Smooth muscle cell (in vitro differentiated cells): ENCODE measurements at regions not wholly inside any gene's neighbourhood (a gene's known extent, or its start where the extent isn't known, plus 50 kb on each side); places are given as distances from the start of the nearest gene placed in this dataset.

Source experiments
- DNase-seq: peaks from one replicate; lab custom pipeline; 2025; ENCODE audit not compliant: unreplicated experiment; lab: John Stamatoyannopoulos, UW
- H2AFZ ChIP-seq: fragments of 200-600 bp; sonication (generic); 2 replicates; pipeline ENCODE4 v1.6.0; 2016; ENCODE audit warnings: antibody characterized with exemption, low read depth, mild to moderate bottlenecking
- H3F3A ChIP-seq: fragments of 200-600 bp; sonication (generic); 2 replicates; pipeline ENCODE4 v1.6.0; 2017; ENCODE audit warnings: antibody characterized with exemption, low read depth
- H3K27ac ChIP-seq: fragments of 200-600 bp; sonication (generic); 2 replicates; pipeline ENCODE4 v1.5.1; 2016; ENCODE audit warnings: low read depth, mild to moderate bottlenecking
- H3K27me3 ChIP-seq: fragments of 200-600 bp; sonication (generic); 2 replicates; pipeline ENCODE4 v1.6.1; 2016; ENCODE audit warnings: low read depth, mild to moderate bottlenecking
- H3K36me3 ChIP-seq: fragments of 200-600 bp; sonication (generic); 2 replicates; pipeline ENCODE4 v1.5.1; 2016; ENCODE audit warnings: low read depth
- H3K4me1 ChIP-seq: fragments of 200-600 bp; sonication (generic); 2 replicates; pipeline ENCODE4 v1.5.1; 2016; ENCODE audit warnings: low read depth
- H3K4me2 ChIP-seq: fragments of 200-600 bp; sonication (generic); 2 replicates; pipeline ENCODE4 v1.6.0; 2016; ENCODE audit warnings: mild to moderate bottlenecking
- H3K4me3 ChIP-seq: fragments of 200-600 bp; sonication (generic); 2 replicates; pipeline ENCODE4 v1.5.1; 2016; ENCODE audit warnings: mild to moderate bottlenecking
- H3K79me2 ChIP-seq: fragments of 200-600 bp; sonication (generic); 2 replicates; pipeline ENCODE4 v1.6.0; 2016; ENCODE audit warnings: low read depth, mild to moderate bottlenecking
- H3K9ac ChIP-seq: fragments of 200-600 bp; sonication (generic); 2 replicates; pipeline ENCODE4 v1.6.0; 2016; ENCODE audit warnings: low read depth
- H3K9me3 ChIP-seq: fragments of 200-600 bp; sonication (generic); replicated peaks from 2 replicates; pipeline ENCODE4 v1.5.1; 2016; ENCODE audit warnings: low read depth
- H4K20me1 ChIP-seq: fragments of 200-600 bp; sonication (generic); 2 replicates; pipeline ENCODE4 v1.6.0; 2016; ENCODE audit warnings: low read depth
- CTCF ChIP-seq: fragments of 200-600 bp; sonication (generic); IDR thresholded peaks from 2 replicates; pipeline ENCODE4 v1.5.1; 2017; ENCODE audit warnings: borderline replicate concordance, mild to moderate bottlenecking, antibody characterized with exemption; ENCODE audit not compliant: insufficient read depth, poor library complexity, severe bottlenecking
- WGBS: methylation state at CpG from one replicate; pipeline ENCODE4 v1.1.7; 2016; ENCODE audit warnings: low lambda C conversion rate; 5-methylcytosine and 5-hydroxymethylcytosine counted together

GRCh38 chr3:25938566-25939325 is 148.9 kb downstream of the OXSM start:
- no peak overlapping the region for H2AFZ ChIP-seq
- no peaks in the 10 kb centered on the region for H3K9me3 ChIP-seq
- H3K4me2 ChIP-seq, result no peak overlapping the region
- no peaks in the 10 kb centered on the region for H4K20me1 ChIP-seq
- H3K27me3 ChIP-seq, result no peaks in the 10 kb centered on the region
- no peak for TF ChIP-seq CTCF
- no peaks in the 10 kb centered on the region for H3K79me2 ChIP-seq
- 88% methylated on average over 2 of the region's 2 CpGs for WGBS
- DNase-seq, result no peak
- H3K36me3 ChIP-seq, result no peaks in the 10 kb centered on the region
- no peak overlapping the region for H3K27ac ChIP-seq
- H3K4me1 ChIP-seq, result no peaks in the 10 kb centered on the region
- no peaks in the 10 kb centered on the region for H3F3A ChIP-seq
- no peak overlapping the region for H3K9ac ChIP-seq
- H3K4me3 ChIP-seq, result no peak overlapping the region

GRCh38 chr3:25940935-25941334 is 151.0 kb downstream of the OXSM start:
- Histone ChIP-seq H3K4me2 (no peak overlapping the region), H3K27me3 (no peaks in the 10 kb centered on the region), H3K4me3 (no peak overlapping the region), H2AFZ (no peak overlapping the region), H3K9me3 (no peaks in the 10 kb centered on the region), H4K20me1 (no peaks in the 10 kb centered on the region), H3K9ac (no peak overlapping the region), H3K4me1 (no peaks in the 10 kb centered on the region), H3K36me3 (no peaks in the 10 kb centered on the region), H3K79me2 (no peaks in the 10 kb centered on the region), H3F3A (no peaks in the 10 kb centered on the region), H3K27ac (no peak overlapping the region)
- TF ChIP-seq CTCF, result no peak
- no peak for DNase-seq
- WGBS, result 88% methylated on average over 2 of the region's 2 CpGs

- Histone ChIP-seq H3K9me3 (no peaks in the 10 kb centered on the region), H3F3A (no peaks in the 10 kb centered on the region), H3K36me3 (no peaks in the 10 kb centered on the region), H3K27ac (no peak overlapping the region), H4K20me1 (no peaks in the 10 kb centered on the region), H3K27me3 (no peaks in the 10 kb centered on the region), H3K4me2 (no peak overlapping the region), H2AFZ (no peak overlapping the region), H3K79me2 (no peaks in the 10 kb centered on the region), H3K4me1 (no peaks in the 10 kb centered on the region), H3K9ac (no peak overlapping the region), H3K4me3 (no peak overlapping the region)
- TF ChIP-seq CTCF, result no peak
- 92% methylated on average over 5 of the region's 5 CpGs for WGBS
- DNase-seq, result no peak
These were observed 154.4 kb downstream of the OXSM start for GRCh38 chr3:25944329-25944728.

GRCh38 chr3:25945366-25945765 is 155.5 kb downstream of the OXSM start:
- Histone ChIP-seq H3K4me3 (no peak overlapping the region), H3K27me3 (no peaks in the 10 kb centered on the region), H3K36me3 (no peaks in the 10 kb centered on the region), H3K4me1 (no peaks in the 10 kb centered on the region), H4K20me1 (no peaks in the 10 kb centered on the region), H3K9me3 (no peaks in the 10 kb centered on the region), H3K9ac (no peak overlapping the region), H3K4me2 (no peak overlapping the region), H2AFZ (no peak overlapping the region), H3K79me2 (no peaks in the 10 kb centered on the region), H3K27ac (no peak overlapping the region), H3F3A (no peaks in the 10 kb centered on the region)
- no peak for DNase-seq
- no peak for TF ChIP-seq CTCF
